IMR-90 (cell line): ENCODE measurements at regions not wholly inside any gene's neighbourhood (a gene's known extent, or its start where the extent isn't known, plus 50 kb on each side); places are given as distances from the start of the nearest gene placed in this dataset.

Source experiments
- ATAC-seq: fragments of 200-7000 bp; cut with Tn5 transposase; 2 replicates; pipeline ENCODE4 v1.9.1; 2020; ENCODE audit warnings: low read depth, mild to moderate bottlenecking, moderate library complexity
- BruUV-seq: library from RNA; stranded (reverse); fragments of 400-500 nt; replicated peaks from 2 replicates; lab custom pipeline; 2021; lab: Mats Ljungman, UMichigan
- CTCF ChIA-PET: fragments of 300-600 bp; formaldehyde crosslinking; extraction: SDS; loops from one replicate; lab custom pipeline; 2021; ENCODE audit warnings: antibody characterized with exemption; lab: Yijun Ruan, JAX
- POLR2A ChIA-PET: fragments of 300-600 bp; sonication (Branson Sonifier 250); formaldehyde crosslinking; loops from one replicate; lab custom pipeline; 2022; ENCODE audit warnings: antibody characterized with exemption; ENCODE audit not compliant: unreplicated experiment; lab: Charles Lee
- DNase-seq: peaks from one replicate; pipeline ENCODE4 v3.0.0; 2013
- H2AFZ ChIP-seq: replicated peaks from 2 replicates; pipeline ENCODE3; 2013; ENCODE audit warnings: low read length, mild to moderate bottlenecking; ENCODE audit not compliant: poor library complexity
- H2AK5ac ChIP-seq: 2 replicates; pipeline ENCODE4 v1.6.1; 2013; ENCODE audit warnings: low read depth, low read length, inconsistent platforms
- H2AK9ac ChIP-seq: replicated peaks from 2 replicates; pipeline ENCODE3; 2013; ENCODE audit warnings: mild to moderate bottlenecking, low read depth, low read length, moderate library complexity; ENCODE audit not compliant: poor library complexity
- H2BK120ac ChIP-seq: 2 replicates; pipeline ENCODE4 v1.6.1; 2013; ENCODE audit warnings: low read depth, low read length, inconsistent platforms
- H2BK15ac ChIP-seq: 3 replicates; pipeline ENCODE4 v1.6.1; 2013; ENCODE audit warnings: low read depth, low read length, inconsistent platforms
- H2BK20ac ChIP-seq: 2 replicates; pipeline ENCODE4 v1.6.1; 2013; ENCODE audit warnings: low read depth, mild to moderate bottlenecking, inconsistent platforms, low read length, moderate library complexity
- H2BK5ac ChIP-seq: 2 replicates; pipeline ENCODE4 v1.6.1; 2013; ENCODE audit warnings: mild to moderate bottlenecking, low read depth, low read length, inconsistent platforms; ENCODE audit not compliant: poor library complexity, severe bottlenecking
- H3K14ac ChIP-seq: replicated peaks from 2 replicates; pipeline ENCODE4 v1.6.1; 2013; ENCODE audit warnings: low read depth, low read length, inconsistent platforms
- H3K18ac ChIP-seq: 2 replicates; pipeline ENCODE4 v1.6.1; 2013; ENCODE audit warnings: low read depth, low read length, control low read depth
- H3K23ac ChIP-seq: 2 replicates; pipeline ENCODE4 v1.6.1; 2013; ENCODE audit warnings: low read depth, low read length, inconsistent platforms
- H3K27ac ChIP-seq: 2 replicates; pipeline ENCODE4 v1.5.1; 2013; ENCODE audit warnings: mild to moderate bottlenecking, control low read depth, low read length; ENCODE audit not compliant: insufficient read depth
- H3K27me3 ChIP-seq: 2 replicates; pipeline ENCODE4 v1.6.1; 2013; ENCODE audit warnings: low read length; ENCODE audit not compliant: control insufficient read depth, insufficient read depth
- H3K36me3 ChIP-seq: 2 replicates; pipeline ENCODE4 v1.6.1; 2013; ENCODE audit warnings: low read length, mixed read lengths; ENCODE audit not compliant: control insufficient read depth, insufficient read depth
- H3K4ac ChIP-seq: 2 replicates; pipeline ENCODE4 v1.6.1; 2013; ENCODE audit warnings: low read depth, low read length, inconsistent platforms
- H3K4me1 ChIP-seq: 2 replicates; pipeline ENCODE4 v1.6.1; 2013; ENCODE audit warnings: low read length, mixed read lengths; ENCODE audit not compliant: control insufficient read depth, insufficient read depth
- H3K4me2 ChIP-seq: 2 replicates; pipeline ENCODE4 v1.6.1; 2013; ENCODE audit warnings: low read depth, mild to moderate bottlenecking, control low read depth, low read length, moderate library complexity
- H3K4me3 ChIP-seq: 2 replicates; pipeline ENCODE4 v1.5.1; 2013; ENCODE audit warnings: low read depth, mild to moderate bottlenecking, control low read depth, low read length, moderate library complexity; ENCODE audit not compliant: insufficient read depth
- H3K56ac ChIP-seq: 2 replicates; pipeline ENCODE4 v1.6.1; 2013; ENCODE audit warnings: low read length, inconsistent platforms; ENCODE audit not compliant: insufficient read depth; ENCODE audit errors: extremely low read depth
- H3K79me1 ChIP-seq, 2 experiments: 2 replicates each; pipeline ENCODE4 v1.6.1; 2013; ENCODE audit warnings: low read length in 2 of 2, inconsistent platforms in 1 of 2, low read depth in 1 of 2
- H3K9ac ChIP-seq: 2 replicates; pipeline ENCODE4 v1.6.1; 2013; ENCODE audit warnings: low read depth, low read length, control low read depth
- H3K9me1 ChIP-seq: 2 replicates; pipeline ENCODE4 v1.6.1; 2013; ENCODE audit warnings: low read length, inconsistent platforms; ENCODE audit not compliant: insufficient read depth
- H3K9me3 ChIP-seq: 2 replicates; pipeline ENCODE4 v1.6.1; 2013; ENCODE audit warnings: low read length; ENCODE audit not compliant: control insufficient read depth, insufficient read depth
- H4K20me1 ChIP-seq: 2 replicates; pipeline ENCODE4 v1.6.1; 2013; ENCODE audit warnings: low read length, inconsistent platforms; ENCODE audit not compliant: insufficient read depth
- H4K5ac ChIP-seq: 2 replicates; pipeline ENCODE4 v1.6.1; 2013; ENCODE audit warnings: mild to moderate bottlenecking, low read depth, low read length, control low read depth
- H4K8ac ChIP-seq, 2 experiments: 2 replicates each; pipeline ENCODE4 v1.6.1; 2013; ENCODE audit warnings: low read depth in 2 of 2, low read length in 2 of 2, control low read depth in 1 of 2, inconsistent platforms in 1 of 2
- H4K91ac ChIP-seq: 2 replicates; pipeline ENCODE4 v1.6.1; 2013; ENCODE audit warnings: low read depth, low read length, inconsistent platforms; ENCODE audit not compliant: insufficient read depth
- BHLHE40 ChIP-seq: fragments of 150-350 bp; IDR thresholded peaks from 2 replicates; pipeline ENCODE4 v1.6.1; 2016; ENCODE audit warnings: mild to moderate bottlenecking, low read depth, low read length
- CEBPB ChIP-seq: IDR thresholded peaks from 2 replicates; pipeline ENCODE4 v1.6.1; 2012; ENCODE audit warnings: low read depth, low read length, improper control_type of control experiment
- CHD1 ChIP-seq: IDR thresholded peaks from 2 replicates; pipeline ENCODE4 v1.6.1; 2012; ENCODE audit warnings: low read depth, low read length, improper control_type of control experiment
- FOS ChIP-seq: fragments of 150-350 bp; IDR thresholded peaks from 2 replicates; pipeline ENCODE4 v1.6.1; 2016; ENCODE audit warnings: low read depth, low read length
- MAFK ChIP-seq: IDR thresholded peaks from 2 replicates; pipeline ENCODE4 v1.6.1; 2012; ENCODE audit warnings: low read depth, low read length, improper control_type of control experiment
- MAZ ChIP-seq: IDR thresholded peaks from 2 replicates; pipeline ENCODE4 v1.6.1; 2012; ENCODE audit warnings: low read depth, mild to moderate bottlenecking, low read length, improper control_type of control experiment, moderate library complexity, borderline replicate concordance
- MXI1 ChIP-seq: IDR thresholded peaks from 2 replicates; pipeline ENCODE4 v1.6.1; 2012; ENCODE audit warnings: low read depth, mild to moderate bottlenecking, low read length, moderate library complexity, borderline replicate concordance
- NFE2L2 ChIP-seq: fragments of 150-350 bp; IDR thresholded peaks from 2 replicates; pipeline ENCODE4 v1.6.1; 2016; ENCODE audit warnings: low read depth, mild to moderate bottlenecking, low read length
- POLR2A ChIP-seq: IDR thresholded peaks from 2 replicates; pipeline ENCODE4 v1.6.1; 2012; ENCODE audit warnings: mild to moderate bottlenecking, low read depth, low read length
- RAD21 ChIP-seq: IDR thresholded peaks from 2 replicates; pipeline ENCODE4 v1.6.1; 2012; ENCODE audit warnings: low read length, improper control_type of control experiment
- RCOR1 ChIP-seq: IDR thresholded peaks from 2 replicates; pipeline ENCODE4 v1.6.1; 2012; ENCODE audit warnings: mild to moderate bottlenecking, low read length, improper control_type of control experiment; ENCODE audit not compliant: insufficient replicate concordance
- RFX5 ChIP-seq: IDR thresholded peaks from 2 replicates; pipeline ENCODE4 v1.8.0; 2012; ENCODE audit warnings: low read depth, mild to moderate bottlenecking, low read length, moderate library complexity
- SMC3 ChIP-seq: fragments of 150-350 bp; IDR thresholded peaks from 2 replicates; pipeline ENCODE4 v1.6.1; 2016; ENCODE audit warnings: low read depth, mild to moderate bottlenecking, antibody characterized with exemption, low read length, moderate library complexity
- WGBS, 2 experiments: methylation state at CpG; one replicate each; pipeline versions ENCODE4 v1.1.5 to v1.1.7; 2013; ENCODE audit warnings: missing lambda C conversion rate in 2 of 2; ENCODE audit not compliant: insufficient read length in 1 of 2; ENCODE audit errors: extremely low coverage in 2 of 2; 5-methylcytosine and 5-hydroxymethylcytosine counted together
- dilution Hi-C: fragments of 300-500 bp; cut with HindIII; formaldehyde crosslinking; loops from one replicate; pipeline ENCODE4 v1.14.3; 2018; ENCODE audit warnings: low sequenced_read_pairs; ENCODE audit not compliant: unreplicated experiment
- in situ Hi-C: fragments of 300-500 bp; cut with MboI; formaldehyde crosslinking; loops from 3 replicates; pipeline ENCODE4 v1.14.3; 2019; ENCODE audit warnings: low sequenced_read_pairs, inconsistent platforms, mixed read lengths
- intact Hi-C: fragments of 100-400 bp; cut with micrococcal nuclease; formaldehyde crosslinking; loops from 2 replicates; pipeline ENCODE4 v1.10.0; 2022
- TF ChIP-seq, protein P1 (sequence below): fragments of 150-350 bp; IDR thresholded peaks from 2 replicates; pipeline ENCODE4 v1.6.1; 2017; ENCODE audit warnings: mild to moderate bottlenecking, antibody characterized with exemption, low read length, low read depth
- TF ChIP-seq, protein P2 (sequence below): conservative IDR thresholded peaks from 2 replicates; pipeline ENCODE4 v1.5.1; 2012; ENCODE audit warnings: mild to moderate bottlenecking, low read depth, low read length, improper control_type of control experiment
- TF ChIP-seq, protein P3 (sequence below): fragments of 150-350 bp; IDR thresholded peaks from 2 replicates; pipeline ENCODE4 v1.6.1; 2016; ENCODE audit warnings: low read depth, mild to moderate bottlenecking, low read length, moderate library complexity, borderline replicate concordance

DNA sequence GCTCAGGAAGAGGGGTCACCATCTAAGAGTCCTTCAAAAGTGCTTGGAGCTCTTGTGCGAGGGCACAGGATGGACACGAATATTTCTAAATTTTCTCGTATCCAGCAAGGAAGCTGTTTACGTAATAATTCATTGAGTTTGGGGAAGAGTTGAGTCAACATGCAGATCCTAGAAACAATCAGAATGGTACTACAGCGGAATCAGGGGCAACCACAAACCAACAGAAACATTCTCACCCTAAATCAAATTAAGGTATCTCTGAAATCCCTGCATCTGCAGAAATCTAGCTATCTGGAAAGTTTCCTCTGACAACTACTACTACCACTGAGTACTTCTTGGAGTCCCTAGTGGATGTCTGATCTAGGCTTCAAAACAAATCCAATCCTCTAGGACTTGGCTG is 352.4 kb downstream of the LTN1 start:
- Histone ChIP-seq H3K9ac (no peak overlapping the region), H2AFZ (no peak overlapping the region), H2BK20ac (no peak overlapping the region; the same call in 1 of the 2 replicates), H2BK5ac (peak overlapping the region; percentile 15), H3K18ac (peak overlapping the region; percentile 88), H3K4me3 (no peak overlapping the region), H3K4me1 (peaks cover 11% of the 10 kb centered on the region), H2BK120ac (peak overlapping the region; percentile 52; the same call in 1 of the 2 replicates), H3K9me3 (peaks cover 2% of the 10 kb centered on the region; the same call in 1 of the 2 replicates), H3K4ac (peak overlapping the region; percentile 62), H3K27ac (no peak overlapping the region), H2AK9ac (no peak overlapping the region), H3K36me3 (no peaks in the 10 kb centered on the region; the same call in 1 of the 2 replicates), H2BK15ac (peak overlapping the region; percentile 52; the same call in 2 of the 3 replicates), H3K23ac (0 out of 2 replicates have a peak overlapping the region, but pooled peaks have one; percentile 20), H4K8ac (peak overlapping the region; percentile 27 to 63; a peak in 2 of 4 replicates), H2AK5ac (peak overlapping the region; percentile 74), H3K79me1 (no peaks in the 10 kb centered on the region), H3K14ac (peak overlapping the region; percentile 70; the same call in 1 of the 2 replicates), H4K91ac (peak overlapping the region; percentile 59), H3K9me1 (peaks cover 2% of the 10 kb centered on the region; the same call in 1 of the 2 replicates), H3K4me2 (no peak overlapping the region), H4K5ac (peak overlapping the region; percentile 60; the same call in 1 of the 2 replicates), H3K27me3 (no peaks in the 10 kb centered on the region), H4K20me1 (no peaks in the 10 kb centered on the region), H3K56ac (no peak overlapping the region)
- TF ChIP-seq CHD1 (no peak), RCOR1 (no peak), MAFK (no peak), MAZ (no peak), POLR2A (no peak), BHLHE40 (no peak), NFE2L2 (no peak), RFX5 (no peak), FOS (no peak), CEBPB (no peak), MXI1 (no peak), SMC3 (no peak), RAD21 (no peak)
- TF ChIP-seq, protein P1, sequence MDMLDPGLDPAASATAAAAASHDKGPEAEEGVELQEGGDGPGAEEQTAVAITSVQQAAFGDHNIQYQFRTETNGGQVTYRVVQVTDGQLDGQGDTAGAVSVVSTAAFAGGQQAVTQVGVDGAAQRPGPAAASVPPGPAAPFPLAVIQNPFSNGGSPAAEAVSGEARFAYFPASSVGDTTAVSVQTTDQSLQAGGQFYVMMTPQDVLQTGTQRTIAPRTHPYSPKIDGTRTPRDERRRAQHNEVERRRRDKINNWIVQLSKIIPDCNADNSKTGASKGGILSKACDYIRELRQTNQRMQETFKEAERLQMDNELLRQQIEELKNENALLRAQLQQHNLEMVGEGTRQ = no peak
- TF ChIP-seq, protein P2, sequence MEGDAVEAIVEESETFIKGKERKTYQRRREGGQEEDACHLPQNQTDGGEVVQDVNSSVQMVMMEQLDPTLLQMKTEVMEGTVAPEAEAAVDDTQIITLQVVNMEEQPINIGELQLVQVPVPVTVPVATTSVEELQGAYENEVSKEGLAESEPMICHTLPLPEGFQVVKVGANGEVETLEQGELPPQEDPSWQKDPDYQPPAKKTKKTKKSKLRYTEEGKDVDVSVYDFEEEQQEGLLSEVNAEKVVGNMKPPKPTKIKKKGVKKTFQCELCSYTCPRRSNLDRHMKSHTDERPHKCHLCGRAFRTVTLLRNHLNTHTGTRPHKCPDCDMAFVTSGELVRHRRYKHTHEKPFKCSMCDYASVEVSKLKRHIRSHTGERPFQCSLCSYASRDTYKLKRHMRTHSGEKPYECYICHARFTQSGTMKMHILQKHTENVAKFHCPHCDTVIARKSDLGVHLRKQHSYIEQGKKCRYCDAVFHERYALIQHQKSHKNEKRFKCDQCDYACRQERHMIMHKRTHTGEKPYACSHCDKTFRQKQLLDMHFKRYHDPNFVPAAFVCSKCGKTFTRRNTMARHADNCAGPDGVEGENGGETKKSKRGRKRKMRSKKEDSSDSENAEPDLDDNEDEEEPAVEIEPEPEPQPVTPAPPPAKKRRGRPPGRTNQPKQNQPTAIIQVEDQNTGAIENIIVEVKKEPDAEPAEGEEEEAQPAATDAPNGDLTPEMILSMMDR = no peak
- TF ChIP-seq, protein P3, sequence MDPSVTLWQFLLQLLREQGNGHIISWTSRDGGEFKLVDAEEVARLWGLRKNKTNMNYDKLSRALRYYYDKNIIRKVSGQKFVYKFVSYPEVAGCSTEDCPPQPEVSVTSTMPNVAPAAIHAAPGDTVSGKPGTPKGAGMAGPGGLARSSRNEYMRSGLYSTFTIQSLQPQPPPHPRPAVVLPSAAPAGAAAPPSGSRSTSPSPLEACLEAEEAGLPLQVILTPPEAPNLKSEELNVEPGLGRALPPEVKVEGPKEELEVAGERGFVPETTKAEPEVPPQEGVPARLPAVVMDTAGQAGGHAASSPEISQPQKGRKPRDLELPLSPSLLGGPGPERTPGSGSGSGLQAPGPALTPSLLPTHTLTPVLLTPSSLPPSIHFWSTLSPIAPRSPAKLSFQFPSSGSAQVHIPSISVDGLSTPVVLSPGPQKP = no peak
- POLR2A ChIA-PET = no interaction called here
- BruUV-seq = no TSS peak
- in situ Hi-C loops = no loop called here
- DNase-seq (no peak), ATAC-seq (no peak)
- WGBS, 2 experiments = no CpG with 5 or more reads among the region's 5 CpGs
- CTCF ChIA-PET = no interaction called here
- intact Hi-C loops = no loop called here
- dilution Hi-C loops = no loop called here
